GM12878 (cell line): ENCODE measurements at regions not wholly inside any gene's neighbourhood (a gene's known extent, or its start where the extent isn't known, plus 50 kb on each side); places are given as distances from the start of the nearest gene placed in this dataset.

Experiments used
- BACH1 ChIP-seq: fragments of 450-650 bp; IDR thresholded peaks from 2 replicates; pipeline ENCODE4 v1.6.1; 2017; ENCODE audit warnings: mild to moderate bottlenecking, borderline replicate concordance
- EZH2 ChIP-seq: IDR thresholded peaks from 2 replicates; pipeline ENCODE4 v1.6.1; 2012; ENCODE audit warnings: low read depth, mild to moderate bottlenecking, control low read depth, inconsistent platforms, low read length, borderline replicate concordance; ENCODE audit not compliant: control insufficient read depth
- HDAC6 ChIP-seq: fragments of 200-600 bp; sonication (generic); IDR thresholded peaks from one replicate; pipeline ENCODE4 v1.8.0; 2017; ENCODE audit warnings: antibody characterized with exemption; ENCODE audit not compliant: unreplicated experiment
- JUND ChIP-seq: IDR thresholded peaks from 2 replicates; pipeline ENCODE4 v1.6.1; 2012; ENCODE audit warnings: low read depth, mild to moderate bottlenecking, low read length, improper control_type of control experiment, moderate library complexity
- MAX ChIP-seq: IDR thresholded peaks from 2 replicates; pipeline ENCODE4 v1.6.1; 2012; ENCODE audit warnings: low read depth, low read length, improper control_type of control experiment
- POLR2AphosphoS2 ChIP-seq: IDR thresholded peaks from 2 replicates; pipeline ENCODE4 v1.6.1; 2011; ENCODE audit warnings: low read depth, mild to moderate bottlenecking, low read length, improper control_type of control experiment, moderate library complexity
- SP1 ChIP-seq: IDR thresholded peaks from one replicate; pipeline ENCODE4 v1.6.1; 2011; ENCODE audit warnings: low read depth, low read length
- TBL1XR1 ChIP-seq: IDR thresholded peaks from 2 replicates; pipeline ENCODE4 v1.6.1; 2012; ENCODE audit warnings: low read depth, low read length, improper control_type of control experiment
- TF ChIP-seq, protein P1 (sequence below): IDR thresholded peaks from 2 replicates; pipeline ENCODE4 v1.6.1; 2012; ENCODE audit warnings: mild to moderate bottlenecking, low read depth, low read length
- TF ChIP-seq, protein P2 (sequence below), 3 experiments: IDR thresholded peaks in 2 of 3; conservative IDR thresholded peaks in 1 of 3; 2 replicates each; pipeline ENCODE4 v1.5.1; 2011; ENCODE audit warnings: low read depth in 3 of 3, low read length in 3 of 3, mild to moderate bottlenecking in 3 of 3, control low read depth in 2 of 3, moderate library complexity in 2 of 3, inconsistent platforms in 1 of 3, mixed read lengths in 1 of 3; ENCODE audit not compliant: control insufficient read depth in 2 of 3, insufficient read depth in 1 of 3; ENCODE audit errors: extremely low read depth in 1 of 3

DNA sequence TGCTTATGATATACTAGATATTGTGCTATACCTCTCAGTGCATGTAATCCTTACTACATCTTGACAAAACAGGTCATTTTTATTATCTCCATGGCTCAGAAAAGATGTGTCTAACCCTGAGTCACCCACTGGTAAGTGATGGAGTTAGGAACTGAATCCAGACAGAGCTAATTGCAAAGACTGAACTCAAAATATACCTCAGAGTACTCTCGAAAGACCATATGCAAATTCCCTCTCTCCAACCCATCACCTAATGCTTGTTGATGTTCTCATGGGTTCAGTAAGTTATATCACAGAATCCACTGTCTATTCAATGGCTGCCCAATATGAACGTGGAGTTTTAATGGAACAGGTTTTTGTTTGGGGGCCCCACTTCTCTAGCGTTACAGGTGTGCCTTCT is 246.0 kb downstream of the PMP22 start:
- TF ChIP-seq, protein P1, sequence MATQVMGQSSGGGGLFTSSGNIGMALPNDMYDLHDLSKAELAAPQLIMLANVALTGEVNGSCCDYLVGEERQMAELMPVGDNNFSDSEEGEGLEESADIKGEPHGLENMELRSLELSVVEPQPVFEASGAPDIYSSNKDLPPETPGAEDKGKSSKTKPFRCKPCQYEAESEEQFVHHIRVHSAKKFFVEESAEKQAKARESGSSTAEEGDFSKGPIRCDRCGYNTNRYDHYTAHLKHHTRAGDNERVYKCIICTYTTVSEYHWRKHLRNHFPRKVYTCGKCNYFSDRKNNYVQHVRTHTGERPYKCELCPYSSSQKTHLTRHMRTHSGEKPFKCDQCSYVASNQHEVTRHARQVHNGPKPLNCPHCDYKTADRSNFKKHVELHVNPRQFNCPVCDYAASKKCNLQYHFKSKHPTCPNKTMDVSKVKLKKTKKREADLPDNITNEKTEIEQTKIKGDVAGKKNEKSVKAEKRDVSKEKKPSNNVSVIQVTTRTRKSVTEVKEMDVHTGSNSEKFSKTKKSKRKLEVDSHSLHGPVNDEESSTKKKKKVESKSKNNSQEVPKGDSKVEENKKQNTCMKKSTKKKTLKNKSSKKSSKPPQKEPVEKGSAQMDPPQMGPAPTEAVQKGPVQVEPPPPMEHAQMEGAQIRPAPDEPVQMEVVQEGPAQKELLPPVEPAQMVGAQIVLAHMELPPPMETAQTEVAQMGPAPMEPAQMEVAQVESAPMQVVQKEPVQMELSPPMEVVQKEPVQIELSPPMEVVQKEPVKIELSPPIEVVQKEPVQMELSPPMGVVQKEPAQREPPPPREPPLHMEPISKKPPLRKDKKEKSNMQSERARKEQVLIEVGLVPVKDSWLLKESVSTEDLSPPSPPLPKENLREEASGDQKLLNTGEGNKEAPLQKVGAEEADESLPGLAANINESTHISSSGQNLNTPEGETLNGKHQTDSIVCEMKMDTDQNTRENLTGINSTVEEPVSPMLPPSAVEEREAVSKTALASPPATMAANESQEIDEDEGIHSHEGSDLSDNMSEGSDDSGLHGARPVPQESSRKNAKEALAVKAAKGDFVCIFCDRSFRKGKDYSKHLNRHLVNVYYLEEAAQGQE: no peak
- no peak for TF ChIP-seq TBL1XR1
- TF ChIP-seq, protein P2, sequence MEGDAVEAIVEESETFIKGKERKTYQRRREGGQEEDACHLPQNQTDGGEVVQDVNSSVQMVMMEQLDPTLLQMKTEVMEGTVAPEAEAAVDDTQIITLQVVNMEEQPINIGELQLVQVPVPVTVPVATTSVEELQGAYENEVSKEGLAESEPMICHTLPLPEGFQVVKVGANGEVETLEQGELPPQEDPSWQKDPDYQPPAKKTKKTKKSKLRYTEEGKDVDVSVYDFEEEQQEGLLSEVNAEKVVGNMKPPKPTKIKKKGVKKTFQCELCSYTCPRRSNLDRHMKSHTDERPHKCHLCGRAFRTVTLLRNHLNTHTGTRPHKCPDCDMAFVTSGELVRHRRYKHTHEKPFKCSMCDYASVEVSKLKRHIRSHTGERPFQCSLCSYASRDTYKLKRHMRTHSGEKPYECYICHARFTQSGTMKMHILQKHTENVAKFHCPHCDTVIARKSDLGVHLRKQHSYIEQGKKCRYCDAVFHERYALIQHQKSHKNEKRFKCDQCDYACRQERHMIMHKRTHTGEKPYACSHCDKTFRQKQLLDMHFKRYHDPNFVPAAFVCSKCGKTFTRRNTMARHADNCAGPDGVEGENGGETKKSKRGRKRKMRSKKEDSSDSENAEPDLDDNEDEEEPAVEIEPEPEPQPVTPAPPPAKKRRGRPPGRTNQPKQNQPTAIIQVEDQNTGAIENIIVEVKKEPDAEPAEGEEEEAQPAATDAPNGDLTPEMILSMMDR (IDR thresholded peaks at IDR 0.05 in 2 of 3, conservative IDR thresholded peaks at IDR 0.05 in 1 of 3; ENCODE audit: control insufficient read depth in 2 of 3, extremely low read depth in 1 of 3, insufficient read depth in 1 of 3, low read depth in 3 of 3, low read length in 3 of 3): no peak
- TF ChIP-seq JUND: no peak
- no peak for TF ChIP-seq MAX
- no peak for TF ChIP-seq BACH1
- no peak for TF ChIP-seq SP1
- no peak for TF ChIP-seq EZH2
- TF ChIP-seq POLR2AphosphoS2: no peak
- no peak for TF ChIP-seq HDAC6
